ENCODE measurements at regions not wholly inside any gene's neighbourhood (a gene's known extent, or its start where the extent isn't known, plus 50 kb on each side); places are given as distances from the start of the nearest gene placed in this dataset.

DNA sequence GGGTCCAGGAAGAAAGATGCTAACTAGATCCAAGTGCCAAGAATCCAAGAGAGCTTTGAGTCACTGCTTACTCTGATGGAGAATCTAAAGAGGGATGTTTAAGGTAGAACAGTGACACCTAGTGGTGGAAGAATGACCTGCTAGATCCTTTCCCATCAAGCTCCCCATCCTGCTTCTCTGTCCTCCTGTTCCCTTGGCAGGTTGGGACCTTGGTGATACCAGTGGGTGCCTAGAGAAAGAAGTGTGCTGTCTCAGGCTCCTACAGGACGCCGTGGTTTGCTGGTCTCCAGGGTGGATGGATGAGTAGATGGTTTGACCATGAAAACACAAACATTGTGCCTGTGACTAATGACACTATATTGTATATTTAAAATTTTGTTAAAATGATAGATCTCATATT is 383.7 kb downstream of the TMEM135 start:
- DNase-seq (peak in 3 of 5 donors; percentile 22 to 42 (median 32)), ATAC-seq (peak; percentile 56 to 91 (median 86))
- no peaks in the 10 kb centered on the region for H3K9me3 ChIP-seq
- TF ChIP-seq, protein P1, sequence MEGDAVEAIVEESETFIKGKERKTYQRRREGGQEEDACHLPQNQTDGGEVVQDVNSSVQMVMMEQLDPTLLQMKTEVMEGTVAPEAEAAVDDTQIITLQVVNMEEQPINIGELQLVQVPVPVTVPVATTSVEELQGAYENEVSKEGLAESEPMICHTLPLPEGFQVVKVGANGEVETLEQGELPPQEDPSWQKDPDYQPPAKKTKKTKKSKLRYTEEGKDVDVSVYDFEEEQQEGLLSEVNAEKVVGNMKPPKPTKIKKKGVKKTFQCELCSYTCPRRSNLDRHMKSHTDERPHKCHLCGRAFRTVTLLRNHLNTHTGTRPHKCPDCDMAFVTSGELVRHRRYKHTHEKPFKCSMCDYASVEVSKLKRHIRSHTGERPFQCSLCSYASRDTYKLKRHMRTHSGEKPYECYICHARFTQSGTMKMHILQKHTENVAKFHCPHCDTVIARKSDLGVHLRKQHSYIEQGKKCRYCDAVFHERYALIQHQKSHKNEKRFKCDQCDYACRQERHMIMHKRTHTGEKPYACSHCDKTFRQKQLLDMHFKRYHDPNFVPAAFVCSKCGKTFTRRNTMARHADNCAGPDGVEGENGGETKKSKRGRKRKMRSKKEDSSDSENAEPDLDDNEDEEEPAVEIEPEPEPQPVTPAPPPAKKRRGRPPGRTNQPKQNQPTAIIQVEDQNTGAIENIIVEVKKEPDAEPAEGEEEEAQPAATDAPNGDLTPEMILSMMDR (IDR thresholded peaks at IDR 0.05), result peak; percentile 73 to 90 (median 85)
- TF ChIP-seq POLR2A (IDR thresholded peaks at IDR 0.05), result no peak
- 21 to 34% (median 21%) methylated on average over 2 of the region's 2 CpGs for WGBS, 4 donors
- H3K27ac ChIP-seq, result no peak overlapping the region
- H3K4me3 ChIP-seq, result no peak overlapping the region
- H3K4me1 ChIP-seq, result peaks cover 0 to 22% (median 9%) of the 10 kb centered on the region in 12 donors
- H3K36me3 ChIP-seq, result no peaks in the 10 kb centered on the region
- intact Hi-C loops (cut with DNase I), result loop anchor here (1.0 to 10.0 kb wide), 13 partner anchors 67 to 1123 kb away; no protein-coding TSS in a partner anchor
- H3K27me3 ChIP-seq, result no peaks in the 10 kb centered on the region

DNA sequence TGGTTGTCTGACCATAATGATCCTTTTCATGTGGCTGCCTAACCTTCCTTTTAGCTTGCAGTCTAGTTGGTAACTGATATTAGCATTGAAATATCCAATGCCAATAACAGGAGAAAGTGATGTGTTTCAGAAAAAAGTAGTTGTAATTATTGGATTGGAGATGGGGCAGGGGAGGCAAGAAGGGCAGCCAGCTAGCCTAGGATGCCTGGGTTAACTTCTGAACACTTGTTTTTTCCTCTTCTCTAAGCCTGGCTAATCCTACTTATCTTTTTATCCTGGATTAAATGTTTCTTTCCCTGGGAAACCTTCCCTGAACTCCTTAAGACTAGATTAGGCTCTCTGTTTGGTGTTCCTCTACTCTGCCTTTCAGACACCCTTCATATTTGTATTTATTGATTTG is 380.2 kb downstream of the TMEM135 start:
- H3K9me3 ChIP-seq, result no peaks in the 10 kb centered on the region
- H3K36me3 ChIP-seq, result no peaks in the 10 kb centered on the region
- intact Hi-C loops (cut with DNase I), result loop anchor here in 1 of 10 donors (2.0 kb wide), 1 partner anchor 477 kb away; no protein-coding TSS in a partner anchor
- no peak for TF ChIP-seq POLR2A (IDR thresholded peaks at IDR 0.05)
- TF ChIP-seq, protein P1 (IDR thresholded peaks at IDR 0.05), result no peak
- H3K27ac ChIP-seq, result no peak overlapping the region
- DNase-seq (no peak), ATAC-seq (no peak)
- no peak overlapping the region for H3K4me3 ChIP-seq
- H3K27me3 ChIP-seq, result no peaks in the 10 kb centered on the region
- H3K4me1 ChIP-seq, result peaks cover 0 to 22% (median 9%) of the 10 kb centered on the region in 12 donors

DNA sequence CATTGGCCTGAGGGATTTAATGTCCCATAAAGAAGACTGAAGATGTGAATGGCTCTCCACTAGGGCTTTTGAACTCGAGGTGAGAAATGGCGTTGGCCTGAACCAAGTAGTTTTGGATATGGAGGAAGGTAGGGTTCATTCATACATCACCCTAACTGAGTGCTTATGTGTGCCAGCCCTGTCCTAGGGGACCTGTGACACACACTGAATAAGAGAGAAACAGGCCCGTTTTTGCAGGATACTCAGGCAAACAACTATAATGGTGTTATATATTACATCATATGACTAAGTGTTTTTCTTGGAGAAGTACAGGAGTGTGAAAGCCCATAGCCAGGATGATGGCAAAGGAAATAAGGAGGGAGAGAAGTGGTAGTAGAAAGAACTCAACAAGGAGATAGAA is 368.1 kb downstream of the TMEM135 start:
- H3K4me3 ChIP-seq, result no peak overlapping the region
- 71 to 83% (median 77%) methylated on average over 3 of the region's 3 CpGs for WGBS, 4 donors
- peak in 1 of 5 donors; percentile 33 for DNase-seq
- H3K36me3 ChIP-seq, result no peaks in the 10 kb centered on the region
- H3K4me1 ChIP-seq, result no peaks in the 10 kb centered on the region
- H3K27me3 ChIP-seq, result no peaks in the 10 kb centered on the region
- intact Hi-C loops (cut with DNase I), result no loop called here
- H3K9me3 ChIP-seq, result no peaks in the 10 kb centered on the region
- no peak overlapping the region for H3K27ac ChIP-seq
- TF ChIP-seq, protein P1 (IDR thresholded peaks at IDR 0.05), result no peak
- no peak for TF ChIP-seq POLR2A (IDR thresholded peaks at IDR 0.05)
- ATAC-seq, result peak in 3 of 4 donors; percentile 26 to 84 (median 72)

DNA sequence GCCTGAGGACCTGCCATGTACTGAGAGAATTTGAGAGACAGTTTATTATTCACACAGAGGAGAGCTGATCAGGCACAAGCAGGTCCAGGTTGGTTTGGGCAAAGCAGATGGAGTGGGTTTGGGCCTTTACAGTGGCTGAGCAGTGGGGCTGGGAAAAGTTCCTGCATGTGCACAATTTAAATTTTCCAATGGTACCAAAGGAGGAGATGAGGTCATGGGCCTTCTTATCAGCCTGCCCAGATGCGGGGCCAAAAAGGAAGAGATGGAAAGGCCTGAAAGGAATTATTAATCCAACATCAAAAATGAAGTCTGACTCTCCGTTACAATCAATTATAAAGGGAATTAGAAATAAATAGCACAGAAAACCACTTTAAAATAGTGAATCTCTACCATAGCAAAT is 367.6 kb downstream of the TMEM135 start:
- TF ChIP-seq, protein P1 (IDR thresholded peaks at IDR 0.05), result no peak
- no peak for TF ChIP-seq POLR2A (IDR thresholded peaks at IDR 0.05)
- Histone ChIP-seq H3K27ac (no peak overlapping the region), H3K9me3 (no peaks in the 10 kb centered on the region), H3K4me3 (no peak overlapping the region), H3K4me1 (no peaks in the 10 kb centered on the region), H3K36me3 (no peaks in the 10 kb centered on the region), H3K27me3 (no peaks in the 10 kb centered on the region)
- 55 to 65% (median 57%) methylated on average over 2 of the region's 2 CpGs for WGBS, 4 donors
- ATAC-seq, result no peak
- DNase-seq, result no peak
- intact Hi-C loops (cut with DNase I), result no loop called here

Measured in heart left ventricle (tissue), 16 donors.